PFSK-1 (cell line): ENCODE measurements at regions not wholly inside any gene's neighbourhood (a gene's known extent, or its start where the extent isn't known, plus 50 kb on each side); places are given as distances from the start of the nearest gene placed in this dataset.

Source experiments
- POLR2AphosphoS5 ChIP-seq: IDR thresholded peaks from 2 replicates; pipeline ENCODE4 v1.6.1; 2012; ENCODE audit warnings: low read depth, mild to moderate bottlenecking, control low read depth, low read length, moderate library complexity
- REST ChIP-seq, 2 experiments: IDR thresholded peaks; 2 replicates each; pipeline versions ENCODE4 v1.6.1 to v1.8.0; 2011 to 2012; ENCODE audit warnings: low read depth in 2 of 2, low read length in 2 of 2, control low read depth in 1 of 2, inconsistent platforms in 1 of 2, mild to moderate bottlenecking in 1 of 2, moderate library complexity in 1 of 2; ENCODE audit not compliant: insufficient read depth in 1 of 2
- SIN3A ChIP-seq: IDR thresholded peaks from 2 replicates; pipeline ENCODE4 v1.6.1; 2012; ENCODE audit warnings: mild to moderate bottlenecking, low read length, moderate library complexity, borderline replicate concordance; ENCODE audit not compliant: insufficient read depth
- TAF1 ChIP-seq: IDR thresholded peaks from 2 replicates; pipeline ENCODE4 v1.6.1; 2012; ENCODE audit warnings: low read length, control low read depth, borderline replicate concordance; ENCODE audit not compliant: insufficient read depth

- TF ChIP-seq REST (IDR thresholded peaks at IDR 0.05; ENCODE audit: insufficient read depth in 1 of 2, low read depth in 2 of 2, low read length in 2 of 2) (no peak), SIN3A (no peak), POLR2AphosphoS5 (no peak), TAF1 (no peak)
Observed at GRCh38 chr10:6756716-6757115, 176.6 kb upstream of the PRKCQ start.
